Fibroblast of lung (primary cell): ENCODE measurements at regions not wholly inside any gene's neighbourhood (a gene's known extent, or its start where the extent isn't known, plus 50 kb on each side); places are given as distances from the start of the nearest gene placed in this dataset.

Experiments used
- DNase-seq, 2 donors: peaks; one replicate each; pipeline versions ENCODE4 v3.0.0 to v3.0.0-alpha.2; 2010; ENCODE audit warnings: low read depth in 2 of 2
- H2AFZ ChIP-seq: 2 replicates; pipeline ENCODE4 v1.5.1; 2012; ENCODE audit warnings: low read length, control low read depth, inconsistent platforms
- H3K27ac ChIP-seq: 2 replicates; pipeline ENCODE4 v1.5.1; 2011; ENCODE audit warnings: low read length, control low read depth; ENCODE audit not compliant: insufficient read depth
- H3K27me3 ChIP-seq: 2 replicates; pipeline ENCODE4 v1.5.1; 2011; ENCODE audit warnings: mild to moderate bottlenecking, low read length; ENCODE audit not compliant: control insufficient read depth, insufficient read depth
- H3K36me3 ChIP-seq: 2 replicates; pipeline ENCODE4 v1.5.1; 2011; ENCODE audit warnings: low read length; ENCODE audit not compliant: control insufficient read depth, insufficient read depth
- H3K4me1 ChIP-seq: 2 replicates; pipeline ENCODE4 v1.5.1; 2011; ENCODE audit warnings: low read length; ENCODE audit not compliant: control insufficient read depth, insufficient read depth; ENCODE audit errors: extremely low read depth
- H3K4me2 ChIP-seq: 2 replicates; pipeline ENCODE4 v1.5.1; 2011; ENCODE audit warnings: low read length, control low read depth; ENCODE audit not compliant: insufficient read depth; ENCODE audit errors: extremely low read depth
- H3K4me3 ChIP-seq, 4 experiments: fragments of 200-600 bp in 1 of 4; sonication (generic) in 1 of 4; replicated peaks in 1 of 4; 2 replicates each; pipeline ENCODE4 v1.5.1; 2011 to 2016; ENCODE audit warnings: low read length in 4 of 4, low read depth in 3 of 4, mild to moderate bottlenecking in 3 of 4, control low read depth in 2 of 4, inconsistent platforms in 1 of 4, mixed read lengths in 1 of 4; ENCODE audit not compliant: insufficient read depth in 1 of 4; ENCODE audit errors: control extremely low read depth in 1 of 4
- H3K79me2 ChIP-seq: 2 replicates; pipeline ENCODE4 v1.5.1; 2012; ENCODE audit warnings: mild to moderate bottlenecking, low read length, inconsistent platforms; ENCODE audit not compliant: control insufficient read depth, insufficient read depth
- H3K9ac ChIP-seq: 2 replicates; pipeline ENCODE4 v1.5.1; 2011; ENCODE audit warnings: mild to moderate bottlenecking, low read length, control low read depth; ENCODE audit not compliant: insufficient read depth
- H3K9me3 ChIP-seq: 2 replicates; pipeline ENCODE4 v1.5.1; 2012; ENCODE audit warnings: low read depth, low read length; ENCODE audit not compliant: control insufficient read depth, insufficient read depth
- H4K20me1 ChIP-seq: 2 replicates; pipeline ENCODE4 v1.5.1; 2011; ENCODE audit warnings: low read length; ENCODE audit not compliant: control insufficient read depth, insufficient read depth; ENCODE audit errors: extremely low read depth
- EZH2 ChIP-seq: IDR thresholded peaks from 2 replicates; pipeline ENCODE4 v1.5.1; 2012; ENCODE audit warnings: low read length, control low read depth, mild to moderate bottlenecking; ENCODE audit errors: missing control alignments
- TF ChIP-seq, protein P1 (sequence below), 2 donors: IDR thresholded peaks in 1 of 2; conservative IDR thresholded peaks in 1 of 2; 1 replicate in 1 of 2; 2 replicates in 1 of 2; pipeline ENCODE4 v1.5.1; 2011 to 2012; ENCODE audit warnings: low read length in 2 of 2, control low read depth in 1 of 2, inconsistent platforms in 1 of 2, low read depth in 1 of 2, mild to moderate bottlenecking in 1 of 2

GRCh38 chr5:57577432-57578175, 95.0 kb upstream of the ACTBL2 start:
- Histone ChIP-seq H2AFZ (no peak overlapping the region), H3K36me3 (no peaks in the 10 kb centered on the region), H4K20me1 (no peaks in the 10 kb centered on the region), H3K4me3 (no peak overlapping the region), H3K4me1 (no peaks in the 10 kb centered on the region), H3K79me2 (no peaks in the 10 kb centered on the region), H3K4me2 (no peak overlapping the region), H3K9me3 (no peaks in the 10 kb centered on the region), H3K27me3 (no peaks in the 10 kb centered on the region), H3K27ac (no peak overlapping the region), H3K9ac (no peak overlapping the region)
- no peak for TF ChIP-seq EZH2
- TF ChIP-seq, protein P1, sequence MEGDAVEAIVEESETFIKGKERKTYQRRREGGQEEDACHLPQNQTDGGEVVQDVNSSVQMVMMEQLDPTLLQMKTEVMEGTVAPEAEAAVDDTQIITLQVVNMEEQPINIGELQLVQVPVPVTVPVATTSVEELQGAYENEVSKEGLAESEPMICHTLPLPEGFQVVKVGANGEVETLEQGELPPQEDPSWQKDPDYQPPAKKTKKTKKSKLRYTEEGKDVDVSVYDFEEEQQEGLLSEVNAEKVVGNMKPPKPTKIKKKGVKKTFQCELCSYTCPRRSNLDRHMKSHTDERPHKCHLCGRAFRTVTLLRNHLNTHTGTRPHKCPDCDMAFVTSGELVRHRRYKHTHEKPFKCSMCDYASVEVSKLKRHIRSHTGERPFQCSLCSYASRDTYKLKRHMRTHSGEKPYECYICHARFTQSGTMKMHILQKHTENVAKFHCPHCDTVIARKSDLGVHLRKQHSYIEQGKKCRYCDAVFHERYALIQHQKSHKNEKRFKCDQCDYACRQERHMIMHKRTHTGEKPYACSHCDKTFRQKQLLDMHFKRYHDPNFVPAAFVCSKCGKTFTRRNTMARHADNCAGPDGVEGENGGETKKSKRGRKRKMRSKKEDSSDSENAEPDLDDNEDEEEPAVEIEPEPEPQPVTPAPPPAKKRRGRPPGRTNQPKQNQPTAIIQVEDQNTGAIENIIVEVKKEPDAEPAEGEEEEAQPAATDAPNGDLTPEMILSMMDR (conservative IDR thresholded peaks at IDR 0.05 in 1 of 2, IDR thresholded peaks at IDR 0.05 in 1 of 2; ENCODE audit: low read depth in 1 of 2, low read length in 2 of 2), result no peak
- DNase-seq, result no peak

DNA sequence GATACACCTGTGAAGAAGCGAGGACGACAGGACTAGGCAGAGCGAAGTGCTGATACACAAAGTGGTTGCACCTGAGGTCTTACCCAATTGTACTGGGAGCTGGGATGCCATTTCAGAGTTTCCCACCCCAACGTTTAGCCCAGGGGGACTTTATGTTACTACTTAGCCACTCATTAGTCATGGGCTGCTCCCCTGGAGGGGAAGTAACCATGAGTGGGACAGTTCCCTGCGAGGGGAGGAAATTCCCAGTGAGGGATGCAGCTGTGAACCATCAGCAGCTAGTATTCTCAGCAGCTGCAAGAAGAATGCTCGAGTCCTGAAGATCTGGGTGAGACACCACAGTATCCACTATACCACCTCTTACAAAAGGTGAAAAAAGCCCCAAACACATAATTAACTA, 93.7 kb upstream of the ACTBL2 start:
- Histone ChIP-seq H3K4me2 (no peak overlapping the region), H3K4me3 (no peak overlapping the region), H3K9me3 (no peaks in the 10 kb centered on the region), H4K20me1 (no peaks in the 10 kb centered on the region), H3K36me3 (no peaks in the 10 kb centered on the region), H3K27me3 (no peaks in the 10 kb centered on the region), H3K27ac (no peak overlapping the region), H3K9ac (no peak overlapping the region), H2AFZ (no peak overlapping the region), H3K79me2 (no peaks in the 10 kb centered on the region), H3K4me1 (no peaks in the 10 kb centered on the region)
- no peak for DNase-seq
- TF ChIP-seq EZH2, result no peak
- TF ChIP-seq, protein P1 (conservative IDR thresholded peaks at IDR 0.05 in 1 of 2, IDR thresholded peaks at IDR 0.05 in 1 of 2; ENCODE audit: low read depth in 1 of 2, low read length in 2 of 2), result no peak

- no peak overlapping the region for H3K4me2 ChIP-seq
- H2AFZ ChIP-seq, result no peak overlapping the region
- no peaks in the 10 kb centered on the region for H3K79me2 ChIP-seq
- no peak overlapping the region for H3K9ac ChIP-seq
- H3K4me1 ChIP-seq, result no peaks in the 10 kb centered on the region
- no peaks in the 10 kb centered on the region for H4K20me1 ChIP-seq
- no peak overlapping the region for H3K27ac ChIP-seq
- DNase-seq, result no peak
- no peaks in the 10 kb centered on the region for H3K36me3 ChIP-seq
- no peak overlapping the region for H3K4me3 ChIP-seq
- H3K27me3 ChIP-seq, result no peaks in the 10 kb centered on the region
- no peaks in the 10 kb centered on the region for H3K9me3 ChIP-seq
- TF ChIP-seq EZH2, result no peak
- TF ChIP-seq, protein P1 (conservative IDR thresholded peaks at IDR 0.05 in 1 of 2, IDR thresholded peaks at IDR 0.05 in 1 of 2; ENCODE audit: low read depth in 1 of 2, low read length in 2 of 2), result no peak
Observed at GRCh38 chr5:57575839-57576238, 93.2 kb upstream of the ACTBL2 start.
